ENCODE measurements at regions not wholly inside any gene's neighbourhood (a gene's known extent, or its start where the extent isn't known, plus 50 kb on each side); places are given as distances from the start of the nearest gene placed in this dataset.

DNA sequence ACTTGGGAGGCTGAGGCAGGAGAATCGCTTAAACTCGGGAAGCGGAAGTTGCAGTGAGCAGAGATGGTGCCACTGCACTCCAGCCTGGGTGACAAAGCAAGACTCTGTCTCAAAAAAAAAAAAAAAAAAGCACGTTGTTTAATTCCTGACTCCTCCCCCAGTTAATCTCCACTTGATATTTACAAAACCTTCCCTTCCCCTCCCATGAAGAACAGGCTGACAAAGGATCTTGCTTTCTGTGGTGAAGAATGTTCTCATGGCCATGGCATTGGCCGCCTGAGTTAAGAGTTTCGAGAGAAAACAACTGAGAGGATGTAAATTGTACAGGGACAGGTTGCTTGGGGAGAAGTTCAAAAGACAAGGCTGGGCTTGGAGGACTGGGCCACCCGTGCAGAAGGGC, 168.2 kb upstream of the BCOR start:
- TF ChIP-seq POLR2A (IDR thresholded peaks at IDR 0.05): no peak
- TF ChIP-seq, protein P1, sequence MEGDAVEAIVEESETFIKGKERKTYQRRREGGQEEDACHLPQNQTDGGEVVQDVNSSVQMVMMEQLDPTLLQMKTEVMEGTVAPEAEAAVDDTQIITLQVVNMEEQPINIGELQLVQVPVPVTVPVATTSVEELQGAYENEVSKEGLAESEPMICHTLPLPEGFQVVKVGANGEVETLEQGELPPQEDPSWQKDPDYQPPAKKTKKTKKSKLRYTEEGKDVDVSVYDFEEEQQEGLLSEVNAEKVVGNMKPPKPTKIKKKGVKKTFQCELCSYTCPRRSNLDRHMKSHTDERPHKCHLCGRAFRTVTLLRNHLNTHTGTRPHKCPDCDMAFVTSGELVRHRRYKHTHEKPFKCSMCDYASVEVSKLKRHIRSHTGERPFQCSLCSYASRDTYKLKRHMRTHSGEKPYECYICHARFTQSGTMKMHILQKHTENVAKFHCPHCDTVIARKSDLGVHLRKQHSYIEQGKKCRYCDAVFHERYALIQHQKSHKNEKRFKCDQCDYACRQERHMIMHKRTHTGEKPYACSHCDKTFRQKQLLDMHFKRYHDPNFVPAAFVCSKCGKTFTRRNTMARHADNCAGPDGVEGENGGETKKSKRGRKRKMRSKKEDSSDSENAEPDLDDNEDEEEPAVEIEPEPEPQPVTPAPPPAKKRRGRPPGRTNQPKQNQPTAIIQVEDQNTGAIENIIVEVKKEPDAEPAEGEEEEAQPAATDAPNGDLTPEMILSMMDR (IDR thresholded peaks at IDR 0.05): no peak

Measured in testis (tissue), 2 donors.